Esophagus muscularis mucosa (tissue), 4 donors: ENCODE measurements at regions not wholly inside any gene's neighbourhood (a gene's known extent, or its start where the extent isn't known, plus 50 kb on each side); places are given as distances from the start of the nearest gene placed in this dataset.

ENCODE experiments used
- DNase-seq: peaks from one replicate; pipeline ENCODE4 v3.0.0-alpha.2; 2017; ENCODE audit errors: extremely low spot score
- H3K27ac ChIP-seq, 4 donors: fragments of 200-600 bp; sonication (generic); replicated peaks in 1 of 4; 1 replicate in 3 of 4; 2 replicates in 1 of 4; pipeline ENCODE4 v1.5.1; 2016 to 2019; ENCODE audit warnings: mild to moderate bottlenecking in 1 of 4
- H3K27me3 ChIP-seq, 4 donors: fragments of 200-600 bp; sonication (generic); one replicate each; pipeline versions ENCODE4 v1.5.1 to v1.6.0; 2016 to 2019
- H3K36me3 ChIP-seq, 4 donors: fragments of 200-600 bp; sonication (generic); one replicate each; pipeline ENCODE4 v1.5.1; 2016 to 2019
- H3K4me1 ChIP-seq, 4 donors: fragments of 200-600 bp; sonication (generic); one replicate each; pipeline ENCODE4 v1.5.1; 2016 to 2019
- H3K4me3 ChIP-seq, 4 donors: fragments of 200-600 bp; sonication (generic); 1 replicate in 2 of 4; 2 replicates in 2 of 4; pipeline ENCODE4 v1.5.1; 2016 to 2019; ENCODE audit warnings: mild to moderate bottlenecking in 4 of 4, moderate library complexity in 1 of 4
- H3K9me3 ChIP-seq, 4 donors: fragments of 200-600 bp; sonication (generic); 1 replicate in 3 of 4; 2 replicates in 1 of 4; pipeline ENCODE4 v1.5.1; 2016 to 2019
- CTCF ChIP-seq, 3 experiments: fragments of 200-600 bp in 2 of 3; fragments of 450-650 bp in 1 of 3; sonication (generic) in 2 of 3; IDR thresholded peaks; one replicate each; pipeline ENCODE4 v1.5.1; 2017 to 2019; ENCODE audit warnings: antibody characterized with exemption in 3 of 3, mild to moderate bottlenecking in 2 of 3, moderate library complexity in 1 of 3
- EP300 ChIP-seq: sonication (generic); formaldehyde crosslinking; IDR thresholded peaks from one replicate; pipeline ENCODE4 v1.6.1; 2017; ENCODE audit warnings: antibody characterized with exemption
- POLR2A ChIP-seq: fragments of 450-650 bp; IDR thresholded peaks from one replicate; pipeline ENCODE4 v1.6.1; 2017; ENCODE audit warnings: antibody characterized with exemption, moderate library complexity, mild to moderate bottlenecking, low read depth
- POLR2AphosphoS5 ChIP-seq, 2 donors: sonication (generic); formaldehyde crosslinking; IDR thresholded peaks; one replicate each; pipeline ENCODE4 v1.6.1; 2017; ENCODE audit warnings: antibody characterized with exemption in 2 of 2
- WGBS: methylation state at CpG from one replicate; pipeline ENCODE4 v1.1.5; 2018; 5-methylcytosine and 5-hydroxymethylcytosine counted together
- intact Hi-C: fragments of 100-400 bp; cut with DNase I; formaldehyde crosslinking; loops from one replicate; pipeline ENCODE4 v1.15.1; 2023

GRCh38 chr6:140560671-140561070, 1186.2 kb upstream of the CITED2 start:
- DNase-seq: no peak
- WGBS: 86% methylated on average over 1 of the region's 1 CpG
- TF ChIP-seq POLR2A (no peak), POLR2AphosphoS5 (IDR thresholded peaks at IDR 0.05) (no peak), EP300 (no peak), CTCF (IDR thresholded peaks at IDR 0.05) (no peak)
- Histone ChIP-seq H3K4me3 (no peak overlapping the region), H3K9me3 (no peaks in the 10 kb centered on the region), H3K27me3 (no peaks in the 10 kb centered on the region), H3K27ac (no peak overlapping the region), H3K4me1 (no peaks in the 10 kb centered on the region), H3K36me3 (no peaks in the 10 kb centered on the region)
- intact Hi-C loops: no loop called here

GRCh38 chr6:140559458-140559857, 1185.0 kb upstream of the CITED2 start:
- Histone ChIP-seq H3K27me3 (no peaks in the 10 kb centered on the region), H3K4me1 (no peaks in the 10 kb centered on the region), H3K4me3 (no peak overlapping the region), H3K36me3 (no peaks in the 10 kb centered on the region), H3K27ac (no peak overlapping the region), H3K9me3 (no peaks in the 10 kb centered on the region)
- DNase-seq: no peak
- TF ChIP-seq POLR2A: no peak
- TF ChIP-seq POLR2AphosphoS5 (IDR thresholded peaks at IDR 0.05): no peak
- no peak for TF ChIP-seq CTCF (IDR thresholded peaks at IDR 0.05)
- no peak for TF ChIP-seq EP300
- intact Hi-C loops: no loop called here

- Histone ChIP-seq H3K4me1 (no peaks in the 10 kb centered on the region), H3K27ac (no peak overlapping the region), H3K9me3 (no peaks in the 10 kb centered on the region), H3K4me3 (no peak overlapping the region), H3K27me3 (no peaks in the 10 kb centered on the region), H3K36me3 (no peaks in the 10 kb centered on the region)
- 100% methylated on average over 2 of the region's 2 CpGs for WGBS
- TF ChIP-seq POLR2A (no peak), CTCF (IDR thresholded peaks at IDR 0.05) (no peak), POLR2AphosphoS5 (IDR thresholded peaks at IDR 0.05) (no peak), EP300 (no peak)
- DNase-seq: no peak
- intact Hi-C loops: no loop called here
Measured at GRCh38 chr6:140554421-140554820, 1180.0 kb upstream of the CITED2 start.

- 76% methylated on average over 1 of the region's 1 CpG for WGBS
- Histone ChIP-seq H3K4me1 (no peaks in the 10 kb centered on the region), H3K27ac (no peak overlapping the region), H3K36me3 (no peaks in the 10 kb centered on the region), H3K4me3 (no peak overlapping the region), H3K27me3 (no peaks in the 10 kb centered on the region), H3K9me3 (no peaks in the 10 kb centered on the region)
- intact Hi-C loops: no loop called here
- no peak for TF ChIP-seq POLR2AphosphoS5 (IDR thresholded peaks at IDR 0.05)
- no peak for TF ChIP-seq POLR2A
- no peak for TF ChIP-seq EP300
- no peak for TF ChIP-seq CTCF (IDR thresholded peaks at IDR 0.05)
- no peak for DNase-seq
Measured at GRCh38 chr6:140548366-140548765, 1173.9 kb upstream of the CITED2 start.

GRCh38 chr6:140546640-140547039, 1172.2 kb upstream of the CITED2 start:
- 94% methylated on average over 3 of the region's 3 CpGs for WGBS
- TF ChIP-seq EP300 (no peak), CTCF (IDR thresholded peaks at IDR 0.05) (no peak), POLR2A (no peak), POLR2AphosphoS5 (IDR thresholded peaks at IDR 0.05) (no peak)
- Histone ChIP-seq H3K27me3 (no peaks in the 10 kb centered on the region), H3K27ac (no peak overlapping the region), H3K4me3 (no peak overlapping the region), H3K36me3 (no peaks in the 10 kb centered on the region), H3K9me3 (no peaks in the 10 kb centered on the region), H3K4me1 (peaks cover 0 to 8% (median 0%) of the 10 kb centered on the region in 4 donors)
- intact Hi-C loops: no loop called here
- DNase-seq: no peak
